ENCODE measurements at regions not wholly inside any gene's neighbourhood (a gene's known extent, or its start where the extent isn't known, plus 50 kb on each side); places are given as distances from the start of the nearest gene placed in this dataset.

DNA sequence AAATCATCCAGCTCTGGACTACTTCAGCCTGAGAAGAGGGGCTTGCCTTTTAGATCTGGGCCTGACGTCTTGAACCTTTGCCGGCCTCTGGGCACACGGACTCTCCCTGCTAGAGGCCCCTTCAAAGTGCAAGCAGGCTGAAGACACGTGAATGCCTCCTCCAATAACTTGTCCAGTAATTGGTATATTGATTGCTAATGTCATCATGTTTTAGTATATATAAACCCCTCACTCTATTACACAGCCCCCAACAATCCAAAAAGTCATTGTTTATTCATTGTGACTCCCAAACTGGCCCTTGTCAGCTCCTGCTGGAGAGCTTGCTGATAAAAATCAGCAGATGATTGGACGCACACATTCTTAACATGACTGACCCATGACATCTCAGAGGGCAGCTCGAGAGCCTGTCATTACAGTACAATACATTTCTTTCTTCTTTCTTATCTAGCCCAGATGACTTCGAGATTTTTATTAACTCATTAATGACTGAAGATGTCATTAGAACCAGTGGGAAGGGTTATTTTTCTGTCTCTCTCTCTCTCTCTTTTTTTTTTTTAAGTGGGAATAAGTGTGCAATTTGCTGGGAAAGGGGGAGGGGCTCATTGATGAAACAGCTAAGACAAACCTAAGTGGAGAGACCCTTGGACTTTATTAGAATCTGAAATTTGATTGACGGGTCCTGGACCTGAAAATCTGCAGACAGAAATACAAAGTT lies 65.5 kb upstream of the NR2F2 start:
- no peak for FAIRE-seq

DNA sequence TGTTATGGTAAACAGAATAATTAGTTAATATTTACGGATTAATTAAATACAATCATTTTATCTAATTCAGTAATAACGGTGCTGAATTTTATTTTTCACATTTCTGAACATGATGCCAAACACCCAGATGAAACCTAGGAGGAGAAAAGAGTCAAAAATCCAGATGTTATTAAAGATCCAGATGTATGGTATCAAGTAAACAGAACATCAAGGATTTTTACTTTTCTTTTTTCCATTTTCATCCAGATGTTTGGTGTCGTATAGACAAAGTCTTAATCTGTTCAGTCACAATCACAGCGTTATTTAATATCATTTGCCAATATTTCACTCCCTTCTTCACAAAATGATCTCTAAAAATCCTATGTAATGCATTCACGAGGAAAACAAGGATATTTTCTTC lies 64.0 kb upstream of the NR2F2 start:
- no peak for FAIRE-seq

DNA sequence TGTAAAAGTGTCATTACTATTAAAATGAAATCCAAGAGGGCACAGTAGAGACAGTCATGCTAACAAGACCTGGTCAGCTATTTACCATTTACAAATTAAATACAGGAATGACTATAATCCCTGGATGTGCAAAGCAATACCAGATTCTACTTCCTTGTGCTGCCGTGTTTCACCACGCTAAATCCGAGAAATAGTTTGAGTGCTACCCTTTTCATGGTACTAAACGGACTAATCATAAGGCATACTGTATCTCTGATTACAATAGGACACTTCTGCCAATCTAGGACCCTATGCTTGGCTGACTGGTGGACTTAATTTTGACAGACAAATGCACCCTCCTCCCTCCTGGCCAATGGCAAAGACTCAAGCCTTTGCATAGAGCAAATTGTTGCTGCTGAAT lies 63.0 kb upstream of the NR2F2 start:
- FAIRE-seq = no peak

DNA sequence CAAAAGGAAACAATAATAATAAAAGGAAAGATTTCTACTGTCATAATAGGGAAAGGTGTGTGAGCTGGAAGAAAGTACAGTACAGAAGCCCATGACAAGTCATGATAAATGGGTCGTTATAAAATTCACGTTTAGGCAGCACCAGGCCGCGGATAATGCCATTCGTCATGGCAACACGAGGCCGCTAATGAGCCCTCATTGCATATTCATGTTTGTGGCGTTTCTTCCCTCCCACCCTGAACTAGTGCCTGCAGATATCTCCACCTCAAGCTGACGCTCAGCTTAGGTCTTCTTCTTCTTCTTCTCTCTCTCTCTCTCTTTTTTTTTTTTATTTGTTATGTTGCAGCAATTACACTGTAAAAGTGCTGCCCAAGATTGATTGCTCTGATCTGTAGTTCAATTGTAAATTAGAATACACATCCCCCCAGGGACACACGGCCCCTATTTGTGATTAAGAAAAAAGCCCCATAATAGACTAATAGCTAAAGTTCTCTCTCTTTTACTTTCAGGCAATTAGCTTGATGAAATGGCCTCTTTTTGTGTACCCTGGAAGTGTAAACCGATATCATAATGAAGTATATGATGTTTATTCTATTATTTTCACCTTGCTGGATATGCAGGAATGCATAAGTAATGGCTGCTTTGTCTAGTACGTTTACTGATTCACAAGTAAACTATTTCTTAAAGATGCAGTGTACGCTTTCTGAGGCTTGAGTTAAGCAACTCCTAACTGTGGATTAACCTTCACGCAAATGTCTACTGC lies 61.9 kb upstream of the NR2F2 start:
- no peak for FAIRE-seq

DNA sequence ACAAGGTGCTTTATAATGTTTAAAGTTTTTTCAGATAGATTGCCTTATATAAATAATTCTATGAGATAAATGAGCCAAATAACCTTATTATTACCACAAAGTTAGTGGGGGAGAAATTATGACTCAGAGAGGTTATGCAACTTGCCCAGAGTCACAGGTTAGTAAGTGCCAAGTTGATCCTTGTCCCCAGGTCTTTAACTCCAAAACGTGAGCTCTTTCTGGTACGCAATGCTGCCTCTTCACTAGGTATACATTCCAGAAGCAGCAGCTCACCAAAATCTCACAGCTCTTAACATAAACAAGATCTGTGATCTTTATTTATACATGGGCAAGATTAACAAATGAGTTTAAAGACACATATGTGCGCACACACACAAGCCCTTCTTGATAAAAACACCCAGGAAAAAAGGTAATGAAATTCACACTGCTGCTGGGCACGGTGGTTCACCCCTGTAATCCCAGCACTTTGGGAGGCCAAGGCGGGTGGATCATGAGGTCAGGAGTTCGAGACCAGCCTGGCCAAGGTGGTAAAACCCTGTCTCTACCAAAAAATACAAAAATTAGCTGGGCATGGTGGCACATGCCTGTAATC lies 59.8 kb upstream of the NR2F2 start:
- FAIRE-seq = no peak

DNA sequence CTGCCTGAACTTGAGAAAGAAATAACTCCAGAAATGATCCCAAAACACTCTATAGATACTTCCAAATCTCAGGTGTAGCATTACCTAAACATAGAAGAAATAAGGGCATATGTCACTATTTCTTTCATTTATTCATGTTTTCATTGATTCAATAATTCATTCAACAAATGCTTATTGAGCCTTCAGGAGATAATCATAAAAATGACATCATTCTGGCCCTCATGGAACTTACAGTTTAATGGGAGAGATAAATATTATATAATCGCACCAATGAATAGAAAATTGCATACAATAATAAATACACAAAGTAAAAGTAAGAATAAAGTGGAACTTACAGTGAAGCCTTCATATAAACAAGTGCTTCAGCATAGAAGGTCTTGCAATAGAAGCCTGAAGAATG lies 58.1 kb upstream of the NR2F2 start:
- no peak for FAIRE-seq

DNA sequence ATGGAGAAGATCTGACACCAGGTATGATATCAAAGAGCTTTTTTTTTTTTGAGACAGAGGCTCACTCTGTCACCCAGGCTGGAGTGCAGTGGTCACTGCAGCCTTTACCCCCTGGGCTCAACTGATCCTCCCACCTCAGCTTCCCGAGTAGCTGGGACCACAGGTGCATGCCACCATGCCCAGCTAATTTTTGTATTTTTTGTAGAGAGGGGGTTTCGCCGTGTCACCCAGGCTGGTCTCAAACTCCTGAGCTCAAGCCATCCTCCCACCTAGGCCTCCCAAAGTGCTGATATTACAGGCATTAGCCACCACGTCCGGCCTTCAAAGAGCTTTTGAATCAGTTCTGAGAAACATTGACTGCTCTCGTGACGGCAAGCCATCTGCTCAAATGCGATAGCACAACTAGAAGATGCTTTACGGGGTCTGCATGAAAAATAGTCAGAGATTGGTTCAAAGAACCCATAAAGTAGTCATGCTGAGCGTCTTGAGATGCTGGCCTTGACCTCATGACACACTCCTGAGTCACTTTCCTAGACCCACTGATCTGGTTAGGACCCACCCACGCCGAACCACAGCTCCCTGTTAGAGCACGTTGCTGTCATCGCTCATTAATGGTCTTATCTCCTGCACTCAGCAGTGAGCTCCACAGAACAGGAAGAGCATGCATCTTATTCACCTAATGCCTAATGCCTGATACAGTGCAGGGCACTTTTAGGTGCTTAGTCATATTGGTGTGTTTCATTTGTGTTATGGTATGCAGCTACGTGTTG lies 57.0 kb upstream of the NR2F2 start:
- FAIRE-seq = no peak

DNA sequence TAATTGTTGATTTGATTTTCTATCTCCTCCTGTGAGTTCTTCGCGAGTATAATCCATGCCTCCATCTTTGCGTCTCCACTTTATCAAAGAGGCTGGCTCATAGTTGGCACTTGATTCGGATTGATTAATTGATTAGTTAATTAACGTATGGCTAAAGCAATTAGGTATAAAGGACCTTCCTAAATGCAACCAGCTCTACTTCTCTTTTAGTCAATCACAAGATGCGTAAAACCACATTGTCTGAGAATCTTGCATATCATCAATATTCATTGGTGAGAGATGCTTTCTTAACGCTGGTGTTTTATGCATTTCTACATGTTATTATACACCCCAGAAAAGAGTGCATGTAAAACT lies 56.4 kb upstream of the NR2F2 start:
- FAIRE-seq = no peak

DNA sequence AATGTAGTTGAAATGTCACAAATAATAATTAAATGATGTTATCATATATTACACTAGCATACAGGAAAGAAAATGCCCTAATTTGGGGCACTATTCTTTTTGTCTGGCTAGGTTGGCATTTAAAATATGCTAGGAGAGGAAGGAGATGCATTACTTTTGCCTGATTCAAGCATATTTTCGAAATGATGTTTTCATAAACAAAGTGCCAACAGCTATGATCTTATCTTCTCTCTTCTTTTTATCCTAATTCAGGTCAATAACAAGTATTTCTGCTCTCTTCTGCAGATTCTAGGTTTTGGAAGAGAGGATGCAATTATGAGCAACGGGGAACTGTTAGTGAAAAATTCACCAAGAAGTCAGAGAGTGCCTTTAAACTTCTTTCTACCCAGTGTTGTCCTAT lies 55.8 kb upstream of the NR2F2 start:
- FAIRE-seq = no peak

DNA sequence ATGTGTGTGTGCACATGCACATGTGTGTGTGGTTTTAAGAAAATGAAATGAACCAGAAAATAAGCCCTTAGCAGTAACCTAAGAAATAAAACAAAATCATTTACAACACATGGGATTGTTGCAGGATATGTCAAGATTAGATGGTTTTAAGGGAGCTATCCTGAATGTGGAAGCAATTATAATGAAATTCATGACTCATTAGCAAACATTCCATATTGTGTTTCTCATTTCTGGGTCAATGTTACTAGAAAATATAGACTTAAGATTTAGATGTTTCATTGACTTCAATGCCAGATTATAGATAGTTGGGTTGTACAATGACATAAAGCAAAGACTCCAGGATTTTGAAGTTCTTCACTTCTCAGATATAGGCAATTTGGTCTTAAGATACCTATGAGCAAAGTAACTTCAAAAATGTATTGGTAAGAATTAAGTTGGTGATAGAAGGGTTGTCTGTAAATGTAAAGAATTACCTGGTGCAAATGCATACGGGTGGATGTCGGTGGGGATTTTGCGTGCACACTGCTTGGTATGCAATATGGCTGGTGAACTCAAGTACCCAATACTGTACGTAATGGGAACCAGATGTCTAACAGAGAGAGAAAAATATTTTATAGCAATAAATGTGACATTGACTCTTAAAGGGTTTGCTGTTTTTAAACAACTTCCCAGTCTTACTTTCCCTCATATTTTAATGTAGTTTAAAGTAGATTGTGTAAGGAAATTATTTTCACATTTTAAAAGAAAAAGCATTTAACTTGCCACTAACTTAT lies 53.9 kb upstream of the NR2F2 start:
- FAIRE-seq = no peak

Measured in islet of Langerhans (tissue), 1 donor.